K562 (cell line): ENCODE measurements at regions not wholly inside any gene's neighbourhood (a gene's known extent, or its start where the extent isn't known, plus 50 kb on each side); places are given as distances from the start of the nearest gene placed in this dataset.
A peak's percentile ranks its signal among the peaks of the same experiment; 100 is the strongest.

Experiments used
- BDP1 ChIP-seq: IDR thresholded peaks from 3 replicates; pipeline ENCODE4 v1.6.1; 2011; ENCODE audit not compliant: insufficient read length, insufficient read depth
- GABPB1 ChIP-seq: sonication (generic); formaldehyde crosslinking; IDR thresholded peaks from 2 replicates; pipeline ENCODE4 v1.8.0; 2022; ENCODE audit warnings: mild to moderate bottlenecking, missing genetic modification reagents
- MAZ ChIP-seq, 2 experiments: fragments of 450-650 bp in 1 of 2; sonication (generic) in 1 of 2; formaldehyde crosslinking; IDR thresholded peaks in 1 of 2; conservative IDR thresholded peaks in 1 of 2; 2 replicates each; pipeline versions ENCODE4 v1.4.0 to v1.5.0; 2020; ENCODE audit warnings: mild to moderate bottlenecking in 1 of 2, missing genetic modification reagents in 1 of 2
- MTA1 ChIP-seq: fragments of 450-650 bp; IDR thresholded peaks from 2 replicates; pipeline ENCODE4 v1.6.1; 2017; ENCODE audit warnings: borderline replicate concordance
- NCOR1 ChIP-seq: fragments of 450-650 bp; IDR thresholded peaks from 2 replicates; pipeline ENCODE4 v1.6.1; 2016; ENCODE audit warnings: mild to moderate bottlenecking, moderate library complexity
- NONO ChIP-seq, 2 experiments: fragments of 200-400 bp in 1 of 2; fragments of 450-650 bp in 1 of 2; formaldehyde crosslinking in 1 of 2; IDR thresholded peaks; 2 replicates each; pipeline ENCODE4 v1.6.1; 2017; ENCODE audit warnings: low read depth in 2 of 2, mild to moderate bottlenecking in 2 of 2, moderate library complexity in 2 of 2, low read length in 1 of 2
- NRF1 ChIP-seq, 2 experiments: fragments of 450-650 bp; IDR thresholded peaks in 1 of 2; conservative IDR thresholded peaks in 1 of 2; 2 replicates each; pipeline ENCODE4 v1.6.1; 2014; ENCODE audit warnings: mild to moderate bottlenecking in 2 of 2
- POLR2H ChIP-seq: IDR thresholded peaks from 2 replicates; pipeline ENCODE4 v1.6.1; 2016; ENCODE audit warnings: missing genetic modification characterization, low read depth, mild to moderate bottlenecking, control low read depth, missing compliant biosample characterization, moderate library complexity
- SIN3B ChIP-seq: fragments of 450-650 bp; IDR thresholded peaks from 2 replicates; pipeline ENCODE4 v1.6.1; 2017; ENCODE audit warnings: low read depth, mild to moderate bottlenecking, moderate library complexity
- TAF1 ChIP-seq: IDR thresholded peaks from 2 replicates; pipeline ENCODE4 v1.6.1; 2011; ENCODE audit warnings: mild to moderate bottlenecking, low read length, moderate library complexity; ENCODE audit not compliant: insufficient read depth, control insufficient read depth, severe bottlenecking; ENCODE audit errors: extremely low read depth
- ZNF146 ChIP-seq: IDR thresholded peaks from one replicate; pipeline ENCODE4 v1.6.1; 2018; ENCODE audit warnings: missing compliant biosample characterization; ENCODE audit not compliant: unreplicated experiment
- ZNF644 ChIP-seq: fragments of 200-800 bp; sonication (Bioruptor generic); IDR thresholded peaks from 2 replicates; pipeline ENCODE4 v1.6.1; 2016; ENCODE audit warnings: low read depth, missing genetic modification characterization, missing compliant biosample characterization
- TF ChIP-seq, protein P1 (sequence below): fragments of 200-800 bp; sonication (Bioruptor generic); IDR thresholded peaks from 2 replicates; pipeline ENCODE4 v1.6.1; 2017; ENCODE audit warnings: missing genetic modification characterization, missing compliant biosample characterization
- TF ChIP-seq, protein P2 (sequence below): fragments of 250-450 bp; sonication (Bioruptor Pico); IDR thresholded peaks from 2 replicates; pipeline ENCODE4 v1.8.0; 2022; ENCODE audit warnings: moderate library complexity, mild to moderate bottlenecking, inconsistent platforms
- TF ChIP-seq, protein P3 (sequence below): IDR thresholded peaks from 3 replicates; pipeline ENCODE4 v1.6.1; 2011; ENCODE audit warnings: borderline replicate concordance, mild to moderate bottlenecking, moderate library complexity; ENCODE audit not compliant: insufficient read length; ENCODE audit errors: extremely low read depth
- TF ChIP-seq, protein P4 (sequence below): sonication (generic); formaldehyde crosslinking; IDR thresholded peaks from 2 replicates; pipeline ENCODE4 v1.9.0; 2022; ENCODE audit warnings: mild to moderate bottlenecking, missing genetic modification reagents
- TF ChIP-seq, protein P5 (sequence below), 2 experiments: fragments of 450-650 bp in 1 of 2; sonication (generic) in 1 of 2; formaldehyde crosslinking in 1 of 2; IDR thresholded peaks in 1 of 2; conservative IDR thresholded peaks in 1 of 2; 2 replicates each; pipeline versions ENCODE4 v1.6.1 to v1.8.1; 2016 to 2023; ENCODE audit warnings: mild to moderate bottlenecking in 2 of 2, moderate library complexity in 2 of 2, inconsistent platforms in 1 of 2, missing genetic modification reagents in 1 of 2

DNA sequence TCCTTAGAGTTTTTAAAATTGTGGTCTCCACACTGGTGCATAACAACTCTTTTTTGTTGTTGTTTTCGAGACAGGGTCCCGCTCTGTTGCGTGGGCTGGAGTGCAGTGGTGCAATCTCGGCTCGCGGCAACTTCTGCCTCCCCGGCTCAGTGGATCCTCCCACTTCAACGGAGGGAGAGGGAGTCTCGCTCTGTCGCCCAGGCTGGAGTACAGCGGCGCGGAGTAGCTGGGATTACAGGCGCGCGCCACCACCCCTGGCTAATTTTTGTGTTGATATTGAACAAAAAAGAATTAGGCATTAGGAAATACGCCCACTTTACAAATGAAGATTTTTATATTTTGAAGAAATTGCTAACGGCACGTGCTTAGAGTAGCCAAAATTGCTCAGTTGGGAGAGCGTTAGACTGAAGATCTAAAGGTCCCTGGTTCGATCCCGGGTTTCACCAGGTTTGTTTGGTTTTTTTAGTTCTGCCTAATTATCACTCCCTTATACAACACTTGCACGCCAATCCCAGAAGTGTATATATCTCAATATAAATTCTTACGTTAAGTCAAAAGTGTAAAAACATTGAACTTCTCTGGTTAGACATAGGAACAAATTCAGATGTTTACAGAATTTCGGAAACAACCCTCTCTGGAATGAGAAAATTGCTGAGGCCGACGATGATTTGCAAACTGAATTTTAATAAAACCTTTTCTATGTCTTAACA is 159.6 kb downstream of the TRIM27 start (continued):
- peak in 1 of 2 experiments; percentile 69; a peak in 1 of 4 replicates for TF ChIP-seq MAZ (CRISPR knock-in tag; conservative IDR thresholded peaks at IDR 0.05 in 1 of 2, IDR thresholded peaks at IDR 0.05 in 1 of 2)
- 0 out of 2 replicates have a peak, but pooled peaks have one; percentile 59 for TF ChIP-seq ZNF644 (tag)
- peak; percentile 68 for TF ChIP-seq GABPB1 (CRISPR knock-in tag)
- TF ChIP-seq ZNF146, result no peak
- TF ChIP-seq SIN3B, result no peak
- peak; percentile 65 for TF ChIP-seq TAF1
- peak; percentile 37; the same call in 1 of the 2 replicates for TF ChIP-seq NCOR1
- TF ChIP-seq, protein P1, sequence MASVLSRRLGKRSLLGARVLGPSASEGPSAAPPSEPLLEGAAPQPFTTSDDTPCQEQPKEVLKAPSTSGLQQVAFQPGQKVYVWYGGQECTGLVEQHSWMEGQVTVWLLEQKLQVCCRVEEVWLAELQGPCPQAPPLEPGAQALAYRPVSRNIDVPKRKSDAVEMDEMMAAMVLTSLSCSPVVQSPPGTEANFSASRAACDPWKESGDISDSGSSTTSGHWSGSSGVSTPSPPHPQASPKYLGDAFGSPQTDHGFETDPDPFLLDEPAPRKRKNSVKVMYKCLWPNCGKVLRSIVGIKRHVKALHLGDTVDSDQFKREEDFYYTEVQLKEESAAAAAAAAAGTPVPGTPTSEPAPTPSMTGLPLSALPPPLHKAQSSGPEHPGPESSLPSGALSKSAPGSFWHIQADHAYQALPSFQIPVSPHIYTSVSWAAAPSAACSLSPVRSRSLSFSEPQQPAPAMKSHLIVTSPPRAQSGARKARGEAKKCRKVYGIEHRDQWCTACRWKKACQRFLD (CRISPR knock-in tag), result peak; percentile 62; the same call in 1 of the 2 replicates
- TF ChIP-seq, protein P2, sequence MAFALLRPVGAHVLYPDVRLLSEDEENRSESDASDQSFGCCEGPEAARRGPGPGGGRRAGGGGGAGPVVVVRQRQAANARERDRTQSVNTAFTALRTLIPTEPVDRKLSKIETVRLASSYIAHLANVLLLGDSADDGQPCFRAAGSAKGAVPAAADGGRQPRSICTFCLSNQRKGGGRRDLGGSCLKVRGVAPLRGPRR, result no peak
- peak; percentile 96 for TF ChIP-seq POLR2H
- TF ChIP-seq, protein P3, sequence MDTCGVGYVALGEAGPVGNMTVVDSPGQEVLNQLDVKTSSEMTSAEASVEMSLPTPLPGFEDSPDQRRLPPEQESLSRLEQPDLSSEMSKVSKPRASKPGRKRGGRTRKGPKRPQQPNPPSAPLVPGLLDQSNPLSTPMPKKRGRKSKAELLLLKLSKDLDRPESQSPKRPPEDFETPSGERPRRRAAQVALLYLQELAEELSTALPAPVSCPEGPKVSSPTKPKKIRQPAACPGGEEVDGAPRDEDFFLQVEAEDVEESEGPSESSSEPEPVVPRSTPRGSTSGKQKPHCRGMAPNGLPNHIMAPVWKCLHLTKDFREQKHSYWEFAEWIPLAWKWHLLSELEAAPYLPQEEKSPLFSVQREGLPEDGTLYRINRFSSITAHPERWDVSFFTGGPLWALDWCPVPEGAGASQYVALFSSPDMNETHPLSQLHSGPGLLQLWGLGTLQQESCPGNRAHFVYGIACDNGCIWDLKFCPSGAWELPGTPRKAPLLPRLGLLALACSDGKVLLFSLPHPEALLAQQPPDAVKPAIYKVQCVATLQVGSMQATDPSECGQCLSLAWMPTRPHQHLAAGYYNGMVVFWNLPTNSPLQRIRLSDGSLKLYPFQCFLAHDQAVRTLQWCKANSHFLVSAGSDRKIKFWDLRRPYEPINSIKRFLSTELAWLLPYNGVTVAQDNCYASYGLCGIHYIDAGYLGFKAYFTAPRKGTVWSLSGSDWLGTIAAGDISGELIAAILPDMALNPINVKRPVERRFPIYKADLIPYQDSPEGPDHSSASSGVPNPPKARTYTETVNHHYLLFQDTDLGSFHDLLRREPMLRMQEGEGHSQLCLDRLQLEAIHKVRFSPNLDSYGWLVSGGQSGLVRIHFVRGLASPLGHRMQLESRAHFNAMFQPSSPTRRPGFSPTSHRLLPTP, result peak; percentile 93
- peak; percentile 67 for TF ChIP-seq MTA1
- TF ChIP-seq, protein P4, sequence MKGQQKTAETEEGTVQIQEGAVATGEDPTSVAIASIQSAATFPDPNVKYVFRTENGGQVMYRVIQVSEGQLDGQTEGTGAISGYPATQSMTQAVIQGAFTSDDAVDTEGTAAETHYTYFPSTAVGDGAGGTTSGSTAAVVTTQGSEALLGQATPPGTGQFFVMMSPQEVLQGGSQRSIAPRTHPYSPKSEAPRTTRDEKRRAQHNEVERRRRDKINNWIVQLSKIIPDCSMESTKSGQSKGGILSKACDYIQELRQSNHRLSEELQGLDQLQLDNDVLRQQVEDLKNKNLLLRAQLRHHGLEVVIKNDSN, result no peak
- peak; percentile 25 to 36; a peak in 1 of 4 replicates for TF ChIP-seq NONO (IDR thresholded peaks at IDR 0.05; ENCODE audit: low read depth in 2 of 2, low read length in 1 of 2)
- no peak for TF ChIP-seq BDP1
- peak; percentile 63 to 67 for TF ChIP-seq NRF1 (conservative IDR thresholded peaks at IDR 0.05 in 1 of 2, IDR thresholded peaks at IDR 0.05 in 1 of 2)
- TF ChIP-seq, protein P5, sequence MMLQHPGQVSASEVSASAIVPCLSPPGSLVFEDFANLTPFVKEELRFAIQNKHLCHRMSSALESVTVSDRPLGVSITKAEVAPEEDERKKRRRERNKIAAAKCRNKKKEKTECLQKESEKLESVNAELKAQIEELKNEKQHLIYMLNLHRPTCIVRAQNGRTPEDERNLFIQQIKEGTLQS (IDR thresholded peaks at IDR 0.05), result peak; percentile 74
- TF ChIP-seq, protein P5 (CRISPR knock-in tag; conservative IDR thresholded peaks at IDR 0.05), result no peak
